ENCODE measurements at regions not wholly inside any gene's neighbourhood (a gene's known extent, or its start where the extent isn't known, plus 50 kb on each side); places are given as distances from the start of the nearest gene placed in this dataset.

DNA sequence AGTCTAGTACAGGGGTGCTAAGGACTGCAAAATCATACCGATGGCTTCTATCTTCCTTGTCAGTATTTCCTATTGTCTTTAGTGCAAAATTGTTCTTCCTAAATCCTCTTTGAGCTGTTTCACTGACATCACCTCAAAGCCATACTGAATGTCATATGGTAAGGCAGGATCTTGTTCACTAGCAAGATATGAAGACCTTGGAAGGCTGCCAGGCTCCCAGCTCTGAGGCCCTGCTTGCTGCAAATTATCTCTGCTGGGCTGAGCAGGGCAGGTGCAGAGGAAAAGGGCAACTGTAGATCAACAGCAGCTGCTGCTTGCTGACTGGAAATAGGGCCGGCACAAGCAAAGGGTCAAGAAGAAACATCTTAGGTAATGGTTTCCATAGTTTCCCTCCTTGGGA, 58.2 kb downstream of the PMAIP1 start:
- TF ChIP-seq ESRRB (CRISPR knock-in tag; IDR thresholded peaks at IDR 0.05; ENCODE audit: borderline replicate concordance) = no peak
- TF ChIP-seq ZZZ3 (IDR thresholded peaks at IDR 0.05) = no peak
- no peak for TF ChIP-seq FOXA1 (IDR thresholded peaks at IDR 0.05; ENCODE audit: borderline replicate concordance)
- TF ChIP-seq STAT5B (CRISPR knock-in tag; IDR thresholded peaks at IDR 0.05) = no peak
- TF ChIP-seq, protein P1, sequence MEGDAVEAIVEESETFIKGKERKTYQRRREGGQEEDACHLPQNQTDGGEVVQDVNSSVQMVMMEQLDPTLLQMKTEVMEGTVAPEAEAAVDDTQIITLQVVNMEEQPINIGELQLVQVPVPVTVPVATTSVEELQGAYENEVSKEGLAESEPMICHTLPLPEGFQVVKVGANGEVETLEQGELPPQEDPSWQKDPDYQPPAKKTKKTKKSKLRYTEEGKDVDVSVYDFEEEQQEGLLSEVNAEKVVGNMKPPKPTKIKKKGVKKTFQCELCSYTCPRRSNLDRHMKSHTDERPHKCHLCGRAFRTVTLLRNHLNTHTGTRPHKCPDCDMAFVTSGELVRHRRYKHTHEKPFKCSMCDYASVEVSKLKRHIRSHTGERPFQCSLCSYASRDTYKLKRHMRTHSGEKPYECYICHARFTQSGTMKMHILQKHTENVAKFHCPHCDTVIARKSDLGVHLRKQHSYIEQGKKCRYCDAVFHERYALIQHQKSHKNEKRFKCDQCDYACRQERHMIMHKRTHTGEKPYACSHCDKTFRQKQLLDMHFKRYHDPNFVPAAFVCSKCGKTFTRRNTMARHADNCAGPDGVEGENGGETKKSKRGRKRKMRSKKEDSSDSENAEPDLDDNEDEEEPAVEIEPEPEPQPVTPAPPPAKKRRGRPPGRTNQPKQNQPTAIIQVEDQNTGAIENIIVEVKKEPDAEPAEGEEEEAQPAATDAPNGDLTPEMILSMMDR (IDR thresholded peaks at IDR 0.05 in 2 of 3, conservative IDR thresholded peaks at IDR 0.05 in 1 of 3; ENCODE audit: insufficient read depth in 2 of 3, low read depth in 1 of 3, low read length in 3 of 3) = no peak
- no peak for TF ChIP-seq RFX5 (IDR thresholded peaks at IDR 0.05; ENCODE audit: low read depth, low read length)
- no peak for TF ChIP-seq EHMT2 (IDR thresholded peaks at IDR 0.05)
- TF ChIP-seq RAD21 (CRISPR knock-in tag; conservative IDR thresholded peaks at IDR 0.05 in 1 of 2, IDR thresholded peaks at IDR 0.05 in 1 of 2) = no peak; a peak in 1 of 4 replicates
- no peak for TF ChIP-seq RBM15 (IDR thresholded peaks at IDR 0.05; ENCODE audit: insufficient read depth, low read length)
- TF ChIP-seq, protein P2, sequence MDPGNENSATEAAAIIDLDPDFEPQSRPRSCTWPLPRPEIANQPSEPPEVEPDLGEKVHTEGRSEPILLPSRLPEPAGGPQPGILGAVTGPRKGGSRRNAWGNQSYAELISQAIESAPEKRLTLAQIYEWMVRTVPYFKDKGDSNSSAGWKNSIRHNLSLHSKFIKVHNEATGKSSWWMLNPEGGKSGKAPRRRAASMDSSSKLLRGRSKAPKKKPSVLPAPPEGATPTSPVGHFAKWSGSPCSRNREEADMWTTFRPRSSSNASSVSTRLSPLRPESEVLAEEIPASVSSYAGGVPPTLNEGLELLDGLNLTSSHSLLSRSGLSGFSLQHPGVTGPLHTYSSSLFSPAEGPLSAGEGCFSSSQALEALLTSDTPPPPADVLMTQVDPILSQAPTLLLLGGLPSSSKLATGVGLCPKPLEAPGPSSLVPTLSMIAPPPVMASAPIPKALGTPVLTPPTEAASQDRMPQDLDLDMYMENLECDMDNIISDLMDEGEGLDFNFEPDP (CRISPR knock-in tag; IDR thresholded peaks at IDR 0.05) = no peak
- TF ChIP-seq NR1H2 (CRISPR knock-in tag; IDR thresholded peaks at IDR 0.05) = no peak

Data from K562 (cell line).